Liver (tissue), 7 donors: ENCODE measurements at regions not wholly inside any gene's neighbourhood (a gene's known extent, or its start where the extent isn't known, plus 50 kb on each side); places are given as distances from the start of the nearest gene placed in this dataset.
A peak's percentile ranks its signal among the peaks of the same experiment; 100 is the strongest.
"Not testable (repeated sequence)": the region's sequence is repeated elsewhere in the genome, so short reads cannot be mapped to it uniquely, and the experiment has no call there.

ENCODE experiments used
- DNase-seq: peaks from one replicate; pipeline ENCODE4 v3.0.0-alpha.2; 2017; ENCODE audit warnings: low spot score
- H3K27ac ChIP-seq, 2 donors: one replicate each; pipeline ENCODE4 v1.7.0; 2013; ENCODE audit warnings: inconsistent platforms in 2 of 2, low read length in 2 of 2, control low read depth in 1 of 2, low read depth in 1 of 2, mild to moderate bottlenecking in 1 of 2
- H3K27me3 ChIP-seq, 4 donors: one replicate each; pipeline versions ENCODE4 v1.6.1 to v1.7.0; 2013; ENCODE audit warnings: low read length in 3 of 4, inconsistent platforms in 1 of 4, mild to moderate bottlenecking in 1 of 4, moderate library complexity in 1 of 4; ENCODE audit not compliant: control insufficient read depth in 4 of 4, insufficient read depth in 4 of 4
- H3K36me3 ChIP-seq, 4 donors: one replicate each; pipeline versions ENCODE4 v1.6.1 to v1.7.0; 2013; ENCODE audit warnings: low read length in 3 of 4, mild to moderate bottlenecking in 3 of 4, low read depth in 1 of 4, moderate library complexity in 1 of 4; ENCODE audit not compliant: control insufficient read depth in 4 of 4, insufficient read depth in 3 of 4
- H3K4me1 ChIP-seq, 4 donors: one replicate each; pipeline versions ENCODE4 v1.6.1 to v1.7.0; 2013; ENCODE audit warnings: low read length in 3 of 4, mild to moderate bottlenecking in 3 of 4, moderate library complexity in 1 of 4; ENCODE audit not compliant: control insufficient read depth in 4 of 4, insufficient read depth in 4 of 4
- H3K4me3 ChIP-seq, 3 donors: one replicate each; pipeline versions ENCODE4 v1.6.1 to v1.7.0; 2013; ENCODE audit warnings: low read length in 3 of 3, control low read depth in 1 of 3, low read depth in 1 of 3, mild to moderate bottlenecking in 1 of 3
- H3K9ac ChIP-seq, 2 donors: one replicate each; pipeline ENCODE4 v1.7.0; 2013; ENCODE audit warnings: low read length in 2 of 2, mild to moderate bottlenecking in 2 of 2, moderate library complexity in 2 of 2, control low read depth in 1 of 2, low read depth in 1 of 2
- H3K9me3 ChIP-seq, 4 donors: one replicate each; pipeline versions ENCODE4 v1.6.1 to v1.7.0; 2013; ENCODE audit warnings: low read length in 3 of 4; ENCODE audit not compliant: control insufficient read depth in 4 of 4
- FOXA1 ChIP-seq: IDR thresholded peaks from 2 replicates; pipeline ENCODE4 v1.6.1; 2016; ENCODE audit warnings: antibody characterized with exemption
- FOXA2 ChIP-seq: IDR thresholded peaks from 2 replicates; pipeline ENCODE4 v1.6.1; 2016; ENCODE audit warnings: antibody characterized with exemption
- GABPA ChIP-seq, 2 donors: IDR thresholded peaks in 1 of 2; conservative IDR thresholded peaks in 1 of 2; 2 replicates each; pipeline ENCODE4 v1.6.1; 2016; ENCODE audit warnings: antibody characterized with exemption in 2 of 2, mild to moderate bottlenecking in 1 of 2, moderate library complexity in 1 of 2
- HNF4A ChIP-seq, 2 donors: conservative IDR thresholded peaks; 2 replicates each; pipeline ENCODE4 v1.6.1; 2016; ENCODE audit warnings: antibody characterized with exemption in 2 of 2, mild to moderate bottlenecking in 2 of 2
- HNF4G ChIP-seq: IDR thresholded peaks from 2 replicates; pipeline ENCODE4 v1.6.1; 2016; ENCODE audit warnings: antibody characterized with exemption
- JUND ChIP-seq, 2 donors: IDR thresholded peaks; 2 replicates each; pipeline ENCODE4 v1.6.1; 2016; ENCODE audit warnings: antibody characterized with exemption in 2 of 2
- NR2F2 ChIP-seq: IDR thresholded peaks from 2 replicates; pipeline ENCODE4 v1.6.1; 2016; ENCODE audit warnings: antibody characterized with exemption
- RAD21 ChIP-seq, 2 donors: IDR thresholded peaks; 2 replicates each; pipeline ENCODE4 v1.6.1; 2016; ENCODE audit warnings: antibody characterized with exemption in 2 of 2, mild to moderate bottlenecking in 2 of 2
- RXRA ChIP-seq, 2 donors: IDR thresholded peaks; 2 replicates each; pipeline ENCODE4 v1.6.1; 2017 to 2018; ENCODE audit warnings: antibody characterized with exemption in 2 of 2, mild to moderate bottlenecking in 1 of 2
- SP1 ChIP-seq: IDR thresholded peaks from 2 replicates; pipeline ENCODE4 v1.6.1; 2018; ENCODE audit warnings: antibody characterized with exemption, mild to moderate bottlenecking
- YY1 ChIP-seq: IDR thresholded peaks from 2 replicates; pipeline ENCODE4 v1.6.1; 2016; ENCODE audit warnings: antibody characterized with exemption, mild to moderate bottlenecking
- WGBS: extraction: QIAGEN DNeasy Blood & Tissue Kit; methylation state at CpG from one replicate; pipeline ENCODE4 v1.1.7; 2013; 5-methylcytosine and 5-hydroxymethylcytosine counted together
- TF ChIP-seq, protein P1 (sequence below): IDR thresholded peaks from 2 replicates; pipeline ENCODE4 v1.6.1; 2016; ENCODE audit warnings: antibody characterized with exemption, mild to moderate bottlenecking
- TF ChIP-seq, protein P2 (sequence below): IDR thresholded peaks from 2 replicates; pipeline ENCODE4 v1.6.1; 2016; ENCODE audit warnings: antibody characterized with exemption
- TF ChIP-seq, protein P3 (sequence below): IDR thresholded peaks from 2 replicates; pipeline ENCODE4 v1.6.1; 2016; ENCODE audit warnings: antibody characterized with exemption
- donor health status: healthy.
- donor health status: healthy.
- donor health status: healthy.
- donor health status: healthy.

DNA sequence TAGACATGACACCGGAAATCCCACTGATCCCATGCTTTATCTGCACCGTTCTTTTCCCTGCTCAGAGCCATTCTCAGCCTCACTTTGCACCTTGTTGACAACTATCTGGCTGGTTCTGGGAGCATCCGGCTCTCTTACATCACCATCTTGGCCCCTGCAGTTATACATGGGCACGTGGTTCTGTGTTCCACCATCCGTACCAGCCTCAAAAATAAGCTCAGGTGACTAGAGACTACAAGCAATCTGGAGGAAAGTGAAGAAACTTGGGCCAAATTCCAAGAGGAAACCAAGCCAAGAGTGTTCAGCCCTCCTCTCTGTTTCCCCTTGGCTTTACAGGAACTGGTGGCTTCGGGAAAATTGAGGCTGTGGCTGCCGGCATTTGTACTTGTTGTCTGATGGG, 244.6 kb upstream of the ACVR2A start (continued):
- TF ChIP-seq, protein P1, sequence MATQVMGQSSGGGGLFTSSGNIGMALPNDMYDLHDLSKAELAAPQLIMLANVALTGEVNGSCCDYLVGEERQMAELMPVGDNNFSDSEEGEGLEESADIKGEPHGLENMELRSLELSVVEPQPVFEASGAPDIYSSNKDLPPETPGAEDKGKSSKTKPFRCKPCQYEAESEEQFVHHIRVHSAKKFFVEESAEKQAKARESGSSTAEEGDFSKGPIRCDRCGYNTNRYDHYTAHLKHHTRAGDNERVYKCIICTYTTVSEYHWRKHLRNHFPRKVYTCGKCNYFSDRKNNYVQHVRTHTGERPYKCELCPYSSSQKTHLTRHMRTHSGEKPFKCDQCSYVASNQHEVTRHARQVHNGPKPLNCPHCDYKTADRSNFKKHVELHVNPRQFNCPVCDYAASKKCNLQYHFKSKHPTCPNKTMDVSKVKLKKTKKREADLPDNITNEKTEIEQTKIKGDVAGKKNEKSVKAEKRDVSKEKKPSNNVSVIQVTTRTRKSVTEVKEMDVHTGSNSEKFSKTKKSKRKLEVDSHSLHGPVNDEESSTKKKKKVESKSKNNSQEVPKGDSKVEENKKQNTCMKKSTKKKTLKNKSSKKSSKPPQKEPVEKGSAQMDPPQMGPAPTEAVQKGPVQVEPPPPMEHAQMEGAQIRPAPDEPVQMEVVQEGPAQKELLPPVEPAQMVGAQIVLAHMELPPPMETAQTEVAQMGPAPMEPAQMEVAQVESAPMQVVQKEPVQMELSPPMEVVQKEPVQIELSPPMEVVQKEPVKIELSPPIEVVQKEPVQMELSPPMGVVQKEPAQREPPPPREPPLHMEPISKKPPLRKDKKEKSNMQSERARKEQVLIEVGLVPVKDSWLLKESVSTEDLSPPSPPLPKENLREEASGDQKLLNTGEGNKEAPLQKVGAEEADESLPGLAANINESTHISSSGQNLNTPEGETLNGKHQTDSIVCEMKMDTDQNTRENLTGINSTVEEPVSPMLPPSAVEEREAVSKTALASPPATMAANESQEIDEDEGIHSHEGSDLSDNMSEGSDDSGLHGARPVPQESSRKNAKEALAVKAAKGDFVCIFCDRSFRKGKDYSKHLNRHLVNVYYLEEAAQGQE: no peak
- TF ChIP-seq SP1 (no peak), FOXA1 (no peak), HNF4G (no peak), RXRA (IDR thresholded peaks at IDR 0.05) (no peak)

DNA sequence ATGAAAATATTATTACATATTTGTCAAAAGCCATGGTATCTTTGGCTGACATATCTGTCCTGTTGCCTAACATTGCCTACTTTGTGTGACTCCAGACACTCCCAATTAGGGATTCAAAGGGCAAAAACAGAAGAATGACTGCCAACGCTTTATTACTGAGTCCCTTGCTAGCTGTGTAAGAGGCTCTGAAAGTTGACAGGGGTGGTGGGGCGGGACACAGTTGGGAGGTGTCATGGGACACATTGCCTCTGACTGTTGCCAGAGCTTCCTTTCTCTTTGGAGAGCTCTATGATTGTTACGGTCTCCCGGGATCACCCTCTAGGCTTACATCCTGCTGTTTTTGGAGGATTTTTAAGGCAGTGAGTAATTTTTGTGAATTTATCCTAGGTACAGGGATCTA, 249.6 kb upstream of the ACVR2A start:
- H3K36me3 ChIP-seq: no peaks in the 10 kb centered on the region
- DNase-seq: no peak
- H3K27me3 ChIP-seq: no peaks in the 10 kb centered on the region
- WGBS: 80% methylated on average over 4 of the region's 4 CpGs
- no peak overlapping the region for H3K27ac ChIP-seq
- H3K4me3 ChIP-seq: no peak overlapping the region
- H3K9ac ChIP-seq: no peak overlapping the region
- H3K4me1 ChIP-seq: no peaks in the 10 kb centered on the region
- TF ChIP-seq RXRA (IDR thresholded peaks at IDR 0.05): no peak
- TF ChIP-seq NR2F2: peak; percentile 27
- no peak for TF ChIP-seq RAD21 (IDR thresholded peaks at IDR 0.05)
- no peak for TF ChIP-seq HNF4G
- TF ChIP-seq, protein P2, sequence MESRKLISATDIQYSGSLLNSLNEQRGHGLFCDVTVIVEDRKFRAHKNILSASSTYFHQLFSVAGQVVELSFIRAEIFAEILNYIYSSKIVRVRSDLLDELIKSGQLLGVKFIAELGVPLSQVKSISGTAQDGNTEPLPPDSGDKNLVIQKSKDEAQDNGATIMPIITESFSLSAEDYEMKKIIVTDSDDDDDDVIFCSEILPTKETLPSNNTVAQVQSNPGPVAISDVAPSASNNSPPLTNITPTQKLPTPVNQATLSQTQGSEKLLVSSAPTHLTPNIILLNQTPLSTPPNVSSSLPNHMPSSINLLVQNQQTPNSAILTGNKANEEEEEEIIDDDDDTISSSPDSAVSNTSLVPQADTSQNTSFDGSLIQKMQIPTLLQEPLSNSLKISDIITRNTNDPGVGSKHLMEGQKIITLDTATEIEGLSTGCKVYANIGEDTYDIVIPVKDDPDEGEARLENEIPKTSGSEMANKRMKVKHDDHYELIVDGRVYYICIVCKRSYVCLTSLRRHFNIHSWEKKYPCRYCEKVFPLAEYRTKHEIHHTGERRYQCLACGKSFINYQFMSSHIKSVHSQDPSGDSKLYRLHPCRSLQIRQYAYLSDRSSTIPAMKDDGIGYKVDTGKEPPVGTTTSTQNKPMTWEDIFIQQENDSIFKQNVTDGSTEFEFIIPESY: no peak
- TF ChIP-seq FOXA2: no peak
- no peak for TF ChIP-seq FOXA1
- TF ChIP-seq, protein P3, sequence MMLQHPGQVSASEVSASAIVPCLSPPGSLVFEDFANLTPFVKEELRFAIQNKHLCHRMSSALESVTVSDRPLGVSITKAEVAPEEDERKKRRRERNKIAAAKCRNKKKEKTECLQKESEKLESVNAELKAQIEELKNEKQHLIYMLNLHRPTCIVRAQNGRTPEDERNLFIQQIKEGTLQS: no peak
- H3K9me3 ChIP-seq: peaks cover 0 to 2% (median 0%) of the 10 kb centered on the region in 4 donors

DNA sequence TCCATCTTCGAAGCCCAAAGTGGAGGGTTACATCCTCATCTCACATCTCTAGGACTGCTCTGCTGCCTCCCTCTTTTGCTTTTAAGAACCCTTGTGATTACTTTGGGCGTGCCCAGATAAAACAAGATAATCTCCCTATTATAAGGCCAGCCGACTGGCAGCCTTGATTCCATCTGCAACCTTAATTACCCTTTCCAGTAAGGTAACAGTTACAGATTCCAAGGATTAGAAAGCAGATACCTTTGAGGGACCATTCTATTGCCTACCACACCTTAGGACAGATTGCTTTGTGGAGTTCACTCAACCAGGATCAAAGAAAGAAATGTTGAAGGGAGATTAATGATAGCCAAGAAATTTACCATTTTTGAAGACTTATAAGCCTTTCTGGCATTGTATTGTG, 250.8 kb upstream of the ACVR2A start:
- Histone ChIP-seq H3K27me3 (no peaks in the 10 kb centered on the region), H3K9ac (no peak overlapping the region), H3K27ac (no peak overlapping the region), H3K4me1 (no peaks in the 10 kb centered on the region), H3K36me3 (no peaks in the 10 kb centered on the region), H3K4me3 (no peak overlapping the region), H3K9me3 (peaks cover 0 to 2% (median 0%) of the 10 kb centered on the region in 4 donors)
- TF ChIP-seq JUND (IDR thresholded peaks at IDR 0.05) (no peak), YY1 (no peak), HNF4A (conservative IDR thresholded peaks at IDR 0.05) (no peak), GABPA (IDR thresholded peaks at IDR 0.05 in 1 of 2, conservative IDR thresholded peaks at IDR 0.05 in 1 of 2) (no peak)
- 66% methylated on average over 3 of the region's 3 CpGs for WGBS
- no peak for DNase-seq

DNA sequence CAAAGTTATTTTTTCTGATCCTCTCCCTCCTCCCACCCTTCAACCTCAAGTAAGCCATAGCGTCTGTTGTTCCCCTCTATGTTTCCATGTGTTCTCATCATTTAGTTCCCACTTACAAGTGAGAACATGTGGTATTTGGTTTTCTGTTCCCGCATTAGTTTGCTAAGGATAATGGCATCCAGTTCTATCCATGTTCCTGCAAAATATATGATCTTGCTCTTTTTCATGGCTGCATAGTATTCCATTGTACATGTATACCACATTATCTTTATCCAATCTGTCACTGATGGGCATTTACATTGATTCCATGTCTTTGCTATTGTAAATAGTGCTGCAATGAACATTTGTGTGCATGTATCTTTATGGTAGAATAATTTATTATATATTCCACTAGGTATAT, 252.0 kb upstream of the ACVR2A start:
- H3K36me3 ChIP-seq, H3K4me3 ChIP-seq: not testable (repeated sequence)
- WGBS: 95% methylated on average over 2 of the region's 2 CpGs

More for the DNA sequence above, 252.0 kb upstream of the ACVR2A start:
- not testable (repeated sequence) for H3K27me3 ChIP-seq, H3K4me1 ChIP-seq, H3K27ac ChIP-seq, DNase-seq, H3K9me3 ChIP-seq, H3K9ac ChIP-seq
